ENCODE measurements at regions not wholly inside any gene's neighbourhood (a gene's known extent, or its start where the extent isn't known, plus 50 kb on each side); places are given as distances from the start of the nearest gene placed in this dataset.

GRCh38 chr5:124550731-124551130 is 195.7 kb downstream of the ZNF608 start:
- no peak for TF ChIP-seq POLR2A (IDR thresholded peaks at IDR 0.05)
- TF ChIP-seq, protein P1, sequence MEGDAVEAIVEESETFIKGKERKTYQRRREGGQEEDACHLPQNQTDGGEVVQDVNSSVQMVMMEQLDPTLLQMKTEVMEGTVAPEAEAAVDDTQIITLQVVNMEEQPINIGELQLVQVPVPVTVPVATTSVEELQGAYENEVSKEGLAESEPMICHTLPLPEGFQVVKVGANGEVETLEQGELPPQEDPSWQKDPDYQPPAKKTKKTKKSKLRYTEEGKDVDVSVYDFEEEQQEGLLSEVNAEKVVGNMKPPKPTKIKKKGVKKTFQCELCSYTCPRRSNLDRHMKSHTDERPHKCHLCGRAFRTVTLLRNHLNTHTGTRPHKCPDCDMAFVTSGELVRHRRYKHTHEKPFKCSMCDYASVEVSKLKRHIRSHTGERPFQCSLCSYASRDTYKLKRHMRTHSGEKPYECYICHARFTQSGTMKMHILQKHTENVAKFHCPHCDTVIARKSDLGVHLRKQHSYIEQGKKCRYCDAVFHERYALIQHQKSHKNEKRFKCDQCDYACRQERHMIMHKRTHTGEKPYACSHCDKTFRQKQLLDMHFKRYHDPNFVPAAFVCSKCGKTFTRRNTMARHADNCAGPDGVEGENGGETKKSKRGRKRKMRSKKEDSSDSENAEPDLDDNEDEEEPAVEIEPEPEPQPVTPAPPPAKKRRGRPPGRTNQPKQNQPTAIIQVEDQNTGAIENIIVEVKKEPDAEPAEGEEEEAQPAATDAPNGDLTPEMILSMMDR (IDR thresholded peaks at IDR 0.05): no peak
